NCI-H1436 (cell line): ENCODE measurements at regions not wholly inside any gene's neighbourhood (a gene's known extent, or its start where the extent isn't known, plus 50 kb on each side); places are given as distances from the start of the nearest gene placed in this dataset.
A peak's percentile ranks its signal among the peaks of the same experiment; 100 is the strongest.
"Not testable (repeated sequence)": the region's sequence is repeated elsewhere in the genome, so short reads cannot be mapped to it uniquely, and the experiment has no call there.

ENCODE experiments used
- DNase-seq: peaks from one replicate; lab custom pipeline; 2025; lab: John Stamatoyannopoulos, UW

GRCh38 chr22:25395915-25396314 is 168.6 kb upstream of the GRK3 start:
- no peak for DNase-seq

DNA sequence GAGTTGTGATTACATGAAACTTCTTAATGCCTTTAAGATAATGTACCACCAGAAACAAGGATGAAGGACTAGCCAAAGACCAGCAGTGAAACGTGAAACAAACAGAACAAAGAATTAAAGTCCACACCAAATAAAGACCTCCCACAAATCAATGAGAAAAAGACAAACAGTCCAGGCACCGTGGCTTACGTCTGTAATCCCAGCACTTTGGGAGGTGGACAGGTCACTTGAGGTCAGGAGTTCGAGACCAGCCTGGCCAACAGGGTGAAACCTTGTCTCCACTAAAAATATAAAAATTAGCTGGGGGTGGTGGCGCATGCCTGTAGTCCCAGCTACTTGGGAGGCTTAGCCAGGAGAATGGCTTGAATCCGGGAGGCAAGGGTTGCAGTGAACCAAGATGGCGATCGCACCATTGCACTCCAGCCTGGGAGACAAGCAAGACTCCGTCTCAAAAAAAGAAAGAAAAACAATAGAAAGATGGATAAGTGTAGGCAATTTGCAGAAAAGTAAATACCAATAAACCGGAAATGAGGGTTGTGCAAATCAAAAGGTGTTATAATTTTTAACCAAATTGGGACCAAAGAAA is 167.8 kb upstream of the GRK3 start:
- no peak for DNase-seq

DNA sequence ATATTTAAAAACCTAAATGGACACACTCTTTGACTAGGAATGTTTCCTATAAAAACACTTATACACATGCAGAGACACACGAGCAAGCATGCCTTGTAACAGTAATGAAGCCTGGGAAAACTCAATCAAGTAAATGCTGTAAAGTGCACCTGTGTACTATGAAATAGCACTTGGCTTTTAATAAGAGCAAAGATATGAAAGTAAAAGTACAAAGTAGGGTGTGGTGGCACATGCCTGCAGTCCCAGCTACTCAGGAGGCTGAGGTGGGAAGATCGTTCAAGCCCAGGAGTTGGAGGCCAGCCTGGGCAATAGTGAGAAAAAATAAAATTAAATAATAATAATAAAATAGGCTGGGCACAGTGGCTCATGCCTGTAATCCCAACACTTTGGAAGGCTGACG is 166.9 kb upstream of the GRK3 start:
- DNase-seq: no peak

- not testable (repeated sequence) for DNase-seq
These were observed 165.8 kb upstream of the GRK3 start for GRCh38 chr22:25398591-25399062.

GRCh38 chr22:25399649-25400151 is 164.8 kb upstream of the GRK3 start:
- no peak for DNase-seq

DNA sequence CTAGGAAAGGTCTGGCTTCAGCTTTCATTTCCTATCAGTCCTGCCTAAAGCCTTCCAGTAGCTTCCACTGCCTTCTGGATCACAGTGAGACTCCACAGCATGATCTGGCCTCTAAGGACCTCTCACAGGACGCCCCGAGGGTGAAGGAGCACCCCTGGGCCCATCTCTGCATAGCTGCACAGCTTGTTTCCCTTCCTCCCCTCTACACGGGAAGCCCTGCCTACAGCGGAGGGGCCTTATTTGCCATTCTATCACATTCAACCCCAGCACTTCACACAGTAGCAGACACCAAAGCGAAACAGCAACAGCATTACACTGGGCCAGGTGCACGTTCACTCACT is 162.3 kb upstream of the GRK3 start:
- DNase-seq: no peak

GRCh38 chr22:25402501-25403283 is 161.8 kb upstream of the GRK3 start:
- no peak for DNase-seq

- DNase-seq: no peak
These were observed 161.1 kb upstream of the GRK3 start for GRCh38 chr22:25403284-25403810.

DNA sequence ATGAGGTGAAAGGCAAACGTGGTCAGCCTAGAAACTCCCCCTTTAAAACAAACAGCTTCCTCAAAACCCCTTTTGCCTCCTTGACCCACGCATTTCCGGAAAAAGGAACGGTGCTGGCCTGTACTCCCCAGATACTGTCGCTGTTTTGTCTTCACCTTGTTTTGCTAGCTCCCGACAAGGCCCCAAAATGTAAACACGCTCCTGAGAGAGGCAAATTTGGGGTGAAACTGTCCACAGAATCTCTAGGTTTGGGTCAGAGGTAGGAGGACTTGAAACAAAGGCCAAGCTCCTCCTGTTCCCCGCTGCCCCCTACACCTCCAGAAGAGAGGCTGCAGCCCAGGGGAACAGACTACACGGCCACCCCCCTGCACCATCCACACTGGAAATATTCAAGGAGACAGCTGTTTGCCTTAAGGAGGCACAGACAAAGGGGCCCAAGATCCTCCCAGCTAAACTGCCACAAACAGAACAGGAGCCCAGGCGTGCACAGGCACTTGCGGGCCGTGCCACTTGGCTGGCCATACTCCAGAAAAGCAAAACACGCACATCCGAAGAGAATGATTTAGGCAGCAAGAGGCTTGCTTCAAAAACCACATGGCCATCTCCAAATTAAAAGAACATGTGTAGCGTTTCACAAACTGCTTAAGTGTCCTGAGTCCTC is 160.5 kb upstream of the GRK3 start:
- DNase-seq: no peak

DNA sequence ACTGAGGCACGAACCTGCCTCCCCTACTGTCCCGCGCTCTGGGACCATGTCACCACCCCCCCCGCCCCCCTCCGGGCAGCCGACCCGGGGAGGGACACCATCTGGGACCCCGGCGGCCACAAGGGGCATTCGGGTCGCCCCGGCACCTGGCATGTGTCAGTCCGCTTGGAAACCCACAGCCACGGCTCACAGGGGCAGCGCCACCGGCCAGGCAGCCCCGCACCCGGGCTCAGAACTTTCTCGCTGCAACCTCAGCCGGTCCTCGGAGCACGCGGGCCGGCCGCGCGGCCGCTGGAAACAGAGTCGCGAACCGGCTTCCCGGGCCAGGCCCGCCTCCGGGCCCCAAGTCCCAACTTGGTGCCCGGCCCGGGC is 159.9 kb upstream of the GRK3 start:
- no peak for DNase-seq

- DNase-seq: peak; percentile 62
These were observed 159.3 kb upstream of the GRK3 start for GRCh38 chr22:25404928-25405816.

DNA sequence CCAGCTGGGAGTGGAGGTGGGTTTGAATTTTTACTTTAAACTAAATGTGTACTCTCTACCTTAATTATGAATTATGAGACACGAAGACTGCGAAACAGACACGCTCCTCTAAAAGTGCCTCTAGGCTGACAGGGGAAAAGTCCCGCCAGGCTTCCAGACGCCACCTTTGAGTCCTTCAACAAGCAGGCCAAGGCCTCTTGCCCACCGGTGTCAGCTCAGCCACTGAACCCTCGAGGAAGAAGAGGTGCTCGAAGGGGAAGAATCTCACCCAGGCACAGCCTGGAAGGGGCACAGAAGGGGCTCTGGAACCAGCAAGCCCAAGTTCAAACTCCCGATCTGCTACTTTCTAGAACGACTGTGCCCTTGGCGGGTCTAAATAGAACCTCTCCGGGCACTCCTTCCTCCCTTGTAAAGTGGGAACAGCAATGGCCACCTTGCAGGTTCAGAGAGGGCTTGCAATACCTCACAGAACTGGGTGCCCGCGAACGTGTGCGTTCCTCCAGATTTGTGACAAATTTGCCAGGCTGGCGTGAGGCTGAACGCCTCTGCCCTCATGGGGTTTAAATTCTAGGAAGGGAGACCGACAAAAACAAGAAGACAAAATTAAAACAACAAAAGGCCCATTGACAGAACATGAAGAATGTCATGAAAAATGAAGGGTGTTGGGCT is 158.5 kb upstream of the GRK3 start:
- DNase-seq: no peak

DNA sequence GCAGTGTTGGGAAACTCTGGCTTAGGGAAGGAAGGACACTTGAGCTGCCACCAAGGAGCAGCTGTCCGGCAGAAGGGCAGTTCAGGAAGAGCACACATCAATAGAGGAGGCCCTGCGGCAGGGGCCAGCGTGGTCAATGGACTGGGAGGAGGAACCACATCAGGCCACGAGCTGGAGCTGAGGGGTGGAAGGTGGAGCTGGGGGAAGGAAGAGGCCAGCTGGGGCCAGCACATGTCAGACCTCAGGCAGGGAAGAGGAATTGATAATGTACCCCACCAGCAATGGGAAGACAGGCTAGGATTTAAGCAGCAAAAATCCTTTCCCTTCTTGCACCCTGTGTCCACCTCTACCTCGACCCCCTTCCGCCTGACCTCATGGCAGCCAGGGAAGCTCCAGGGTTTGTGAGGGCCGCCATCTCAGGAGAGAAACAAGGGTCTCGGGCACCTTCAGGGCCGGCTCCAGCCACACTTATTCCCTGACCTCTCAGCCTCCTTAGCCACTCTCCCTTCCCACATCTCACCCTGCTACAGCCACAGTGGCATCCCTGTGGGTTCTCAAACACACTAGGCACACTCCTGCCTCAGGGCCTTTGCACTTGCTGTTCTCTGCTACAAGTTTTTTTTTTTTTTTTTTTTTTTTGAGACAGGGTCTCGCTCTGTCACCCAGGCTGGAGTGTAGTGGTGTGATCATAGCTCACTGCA is 157.8 kb upstream of the GRK3 start:
- DNase-seq: no peak

GRCh38 chr22:25407226-25407858 is 157.1 kb upstream of the GRK3 start:
- no peak for DNase-seq

DNA sequence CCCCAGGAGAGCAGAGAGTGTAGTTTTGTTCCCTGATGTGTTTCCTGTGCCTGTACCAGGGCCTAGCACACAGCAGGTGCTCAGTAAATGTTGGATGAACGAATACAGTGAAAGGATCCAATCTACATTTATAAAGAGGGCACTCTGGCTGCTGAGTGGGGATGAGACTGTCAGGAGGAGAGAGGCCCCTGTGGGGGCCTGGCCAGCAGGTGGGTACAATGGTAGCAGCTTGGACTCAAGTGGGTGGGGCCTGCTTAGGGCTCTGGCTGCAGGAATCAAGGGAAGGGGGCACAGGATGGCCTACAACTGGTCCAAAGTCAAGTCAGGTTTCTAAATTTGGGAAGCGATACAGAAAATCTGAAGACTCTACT is 156.6 kb upstream of the GRK3 start:
- no peak for DNase-seq

- DNase-seq: no peak
These were observed 155.2 kb upstream of the GRK3 start for GRCh38 chr22:25409240-25409639.

DNA sequence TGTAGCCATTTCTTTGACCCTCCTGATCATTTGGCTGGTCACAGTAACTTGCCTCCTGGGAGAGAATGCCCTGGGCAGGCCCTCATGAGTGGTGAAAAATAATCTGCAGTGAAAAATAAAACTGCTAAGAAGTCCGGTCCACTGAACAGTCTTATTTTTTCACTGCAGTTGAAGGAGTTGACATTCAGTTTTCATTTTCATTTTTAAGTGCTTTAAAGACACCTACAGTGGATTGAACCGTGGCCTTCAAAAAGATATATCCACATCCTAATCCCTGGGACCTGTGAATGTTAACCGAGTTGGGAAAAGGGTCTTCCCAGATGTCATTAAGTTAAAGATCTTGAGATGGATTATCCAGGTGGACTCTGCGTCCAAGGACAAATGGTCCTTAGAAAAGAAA is 153.6 kb upstream of the GRK3 start:
- DNase-seq: no peak

GRCh38 chr22:25413620-25414019 is 150.9 kb upstream of the GRK3 start:
- DNase-seq: no peak

GRCh38 chr22:25415731-25416130 is 148.7 kb upstream of the GRK3 start:
- DNase-seq: peak; percentile 68

DNA sequence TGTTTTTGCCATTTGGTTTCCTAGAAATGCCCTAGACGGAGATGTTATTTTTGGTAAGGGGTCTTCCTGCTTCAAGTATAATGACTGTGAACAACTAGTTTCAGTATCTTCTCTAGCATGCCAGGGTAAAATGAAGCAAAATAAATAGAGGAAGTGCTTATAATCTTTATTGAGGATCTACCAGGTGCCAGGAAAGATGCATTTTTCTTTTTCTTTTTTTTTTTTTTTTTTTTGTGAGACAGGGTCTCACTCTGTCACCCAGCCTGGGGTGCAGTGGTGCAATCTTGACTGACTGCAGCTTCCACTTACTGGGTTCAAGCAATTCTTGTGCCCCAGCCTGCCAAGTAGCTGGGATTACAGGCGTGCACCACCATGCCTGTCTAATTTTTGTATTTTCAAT is 146.6 kb upstream of the GRK3 start:
- not testable (repeated sequence) for DNase-seq
